ENCODE measurements at regions not wholly inside any gene's neighbourhood (a gene's known extent, or its start where the extent isn't known, plus 50 kb on each side); places are given as distances from the start of the nearest gene placed in this dataset.
"Not testable (repeated sequence)": the region's sequence is repeated elsewhere in the genome, so short reads cannot be mapped to it uniquely, and the experiment has no call there.

GRCh38 chr18:39565551-39566230 is 2000.1 kb upstream of the CELF4 start:
- 81% methylated on average over 16 of the region's 32 CpGs; no CpG with 5 or more reads in 1 of the 2 experiments for WGBS, 2 experiments (ENCODE audit: extremely low coverage in 1 of 2, insufficient coverage in 1 of 2, insufficient read length in 1 of 2, insufficient replicate concordance in 2 of 2, low coverage in 1 of 2, low lambda C conversion rate in 2 of 2, missing lambda C conversion rate in 1 of 2)

More at GRCh38 chr18:39565551-39566230, 2000.1 kb upstream of the CELF4 start:
- H2BK12ac ChIP-seq (ENCODE audit: low read depth, low read length); H3K27me3 ChIP-seq (replicated peaks in 1 of 4; ENCODE audit: control insufficient read depth in 3 of 4, extremely low read depth in 1 of 4, insufficient read depth in 3 of 4, low read length in 3 of 4); FAIRE-seq; H2BK5ac ChIP-seq (ENCODE audit: low read depth, low read length); H3K36me3 ChIP-seq (ENCODE audit: control insufficient read depth in 2 of 4, insufficient read depth in 4 of 4, low read length in 3 of 4); H4K5ac ChIP-seq (ENCODE audit: insufficient read length, low read depth, low read length); H2BK15ac ChIP-seq (ENCODE audit: low read length); CTCF ChIA-PET (ENCODE audit: partially characterized antibody); H3K4me1 ChIP-seq (replicated peaks in 1 of 4; ENCODE audit: control insufficient read depth in 3 of 4, insufficient read depth in 4 of 4, low read length in 3 of 4); H3K14ac ChIP-seq (ENCODE audit: insufficient read length); H3K79me2 ChIP-seq (ENCODE audit: control insufficient read depth in 1 of 2, insufficient read depth in 2 of 2, low read length in 2 of 2); H3K4me3 ChIP-seq (ENCODE audit: extremely low read depth in 1 of 4, insufficient read depth in 2 of 4, low read depth in 3 of 4, low read length in 4 of 4); H4K8ac ChIP-seq (ENCODE audit: extremely low read depth, insufficient read depth, low read length); DNase-seq (ENCODE audit: low read depth in 1 of 2, low spot score in 2 of 2); H4K20me1 ChIP-seq (replicated peaks in 1 of 2; ENCODE audit: control insufficient read depth in 1 of 2, insufficient read depth in 2 of 2, low read length in 2 of 2); H3K56ac ChIP-seq (replicated peaks; ENCODE audit: insufficient read length, low read depth, low read length); H3K79me1 ChIP-seq (ENCODE audit: low read depth, low read length); H2BK120ac ChIP-seq (replicated peaks; ENCODE audit: low read depth, low read length); H2AFZ ChIP-seq (ENCODE audit: low read length); H3K27ac ChIP-seq (ENCODE audit: low read depth, low read length); H3K4ac ChIP-seq (replicated peaks; ENCODE audit: insufficient read length, low read depth, low read length); H3K23me2 ChIP-seq (ENCODE audit: low read depth, low read length); H3K23ac ChIP-seq (ENCODE audit: insufficient read length); H3K18ac ChIP-seq (ENCODE audit: extremely low read depth, low read length); H3K9ac ChIP-seq (replicated peaks in 1 of 4; ENCODE audit: extremely low read depth in 1 of 4, low read depth in 3 of 4, low read length in 3 of 4); H4K91ac ChIP-seq (replicated peaks; ENCODE audit: insufficient read length, low read length); H3K9me3 ChIP-seq (ENCODE audit: insufficient read depth in 2 of 2, low read depth in 1 of 2, low read length in 1 of 2); POLR2A ChIA-PET (ENCODE audit: partially characterized antibody); H2AK5ac ChIP-seq (ENCODE audit: low read depth, low read length); H3K4me2 ChIP-seq (ENCODE audit: insufficient read depth in 1 of 2, low read depth in 2 of 2, low read length in 2 of 2); H2BK20ac ChIP-seq (ENCODE audit: low read length): not testable (repeated sequence)

Measured in H1 (cell line).